SK-N-SH (cell line): ENCODE measurements at regions not wholly inside any gene's neighbourhood (a gene's known extent, or its start where the extent isn't known, plus 50 kb on each side); places are given as distances from the start of the nearest gene placed in this dataset.

ENCODE experiments used
- CTCF ChIA-PET: fragments of 300-600, 350-600 bp; formaldehyde crosslinking; extraction: SDS; loops from one replicate; lab custom pipeline; 2021; lab: Yijun Ruan, JAX
- POLR2A ChIA-PET: fragments of 350-600 bp; sonication (Branson Sonifier 250); formaldehyde crosslinking; extraction: SDS; loops from one replicate; lab custom pipeline; 2020; ENCODE audit warnings: antibody characterized with exemption, inconsistent platforms; lab: Yijun Ruan, JAX
- DNase-seq: peaks from one replicate; pipeline ENCODE4 v3.0.0; 2012
- H2AFZ ChIP-seq: fragments of 200-600 bp; sonication (generic); 2 replicates; pipeline ENCODE4 v1.8.1; 2016; ENCODE audit warnings: antibody characterized with exemption, mild to moderate bottlenecking, low read depth
- H3F3A ChIP-seq: fragments of 200-600 bp; sonication (generic); replicated peaks from 2 replicates; pipeline ENCODE3; 2016; ENCODE audit warnings: antibody characterized with exemption, mild to moderate bottlenecking; ENCODE audit not compliant: insufficient read depth
- H3K27ac ChIP-seq, 2 experiments: fragments of 200-500 bp in 1 of 2; fragments of 200-600 bp in 1 of 2; sonication (Bioruptor generic) in 1 of 2; sonication (generic), shearing (Covaris generic) in 1 of 2; 2 replicates each; pipeline versions ENCODE4 v1.5.1 to v1.6.1; 2014 to 2016; ENCODE audit warnings: low read depth in 2 of 2, inconsistent platforms in 1 of 2, low read length in 1 of 2, mild to moderate bottlenecking in 1 of 2, mixed read lengths in 1 of 2
- H3K27me3 ChIP-seq: fragments of 200-600 bp; sonication (generic), shearing (Covaris generic); 2 replicates; pipeline ENCODE4 v1.6.1; 2016; ENCODE audit warnings: mixed run types; ENCODE audit not compliant: insufficient read depth
- H3K36me3 ChIP-seq, 2 experiments: fragments of 200-500 bp in 1 of 2; fragments of 200-600 bp in 1 of 2; sonication (Bioruptor generic) in 1 of 2; sonication (generic) in 1 of 2; replicated peaks in 1 of 2; 2 replicates each; pipeline versions ENCODE3 to v1.5.1; 2014 to 2016; ENCODE audit warnings: low read length in 1 of 2, mild to moderate bottlenecking in 1 of 2; ENCODE audit not compliant: insufficient read depth in 2 of 2, control insufficient read depth in 1 of 2
- H3K4me1 ChIP-seq, 2 experiments: fragments of 200-500 bp in 1 of 2; fragments of 200-600 bp in 1 of 2; sonication (Bioruptor generic) in 1 of 2; sonication (generic), shearing (Covaris generic) in 1 of 2; 2 replicates each; pipeline versions ENCODE4 v1.5.1 to v1.6.1; 2014 to 2016; ENCODE audit warnings: low read depth in 1 of 2, low read length in 1 of 2, mixed run types in 1 of 2; ENCODE audit not compliant: insufficient read depth in 2 of 2, control insufficient read depth in 1 of 2
- H3K4me2 ChIP-seq: fragments of 200-600 bp; sonication (generic), shearing (Covaris generic); 2 replicates; pipeline ENCODE4 v1.6.1; 2017; ENCODE audit warnings: mixed run types
- H3K4me3 ChIP-seq, 2 experiments: fragments of 200-500 bp in 1 of 2; fragments of 200-600 bp in 1 of 2; sonication (Bioruptor generic) in 1 of 2; sonication (generic), shearing (Covaris generic) in 1 of 2; 2 replicates each; pipeline versions ENCODE4 v1.5.1 to v1.8.1; 2014 to 2016; ENCODE audit warnings: low read depth in 2 of 2, inconsistent platforms in 1 of 2, low read length in 1 of 2, mild to moderate bottlenecking in 1 of 2, mixed read lengths in 1 of 2, moderate library complexity in 1 of 2
- H3K79me2 ChIP-seq: fragments of 200-600 bp; sonication (generic); 2 replicates; pipeline ENCODE4 v1.8.1; 2017; ENCODE audit warnings: mild to moderate bottlenecking; ENCODE audit not compliant: insufficient read depth
- H3K9ac ChIP-seq: fragments of 200-600 bp; sonication (generic); 2 replicates; pipeline ENCODE4 v1.6.1; 2017; ENCODE audit warnings: mixed run types
- H3K9me2 ChIP-seq: fragments of 200-600 bp; sonication (generic); 2 replicates; pipeline ENCODE4 v1.6.1; 2017; ENCODE audit warnings: mixed run types
- H3K9me3 ChIP-seq: fragments of 200-600 bp; sonication (generic); 2 replicates; pipeline ENCODE4 v1.6.1; 2017; ENCODE audit warnings: mixed run types, mild to moderate bottlenecking, moderate library complexity
- H4K20me1 ChIP-seq: fragments of 200-600 bp; sonication (generic); 2 replicates; pipeline ENCODE4 v1.6.1; 2017; ENCODE audit warnings: mild to moderate bottlenecking, mixed run types; ENCODE audit not compliant: insufficient read depth
- ELF1 ChIP-seq: IDR thresholded peaks from 2 replicates; pipeline ENCODE4 v1.4.0; 2012
- EP300 ChIP-seq, 2 experiments: IDR thresholded peaks; 2 replicates each; pipeline versions ENCODE4 v1.4.0 to v1.6.1; 2012; ENCODE audit warnings: borderline replicate concordance in 1 of 2, low read depth in 1 of 2, low read length in 1 of 2
- FOSL2 ChIP-seq: IDR thresholded peaks from 2 replicates; pipeline ENCODE4 v1.4.0; 2012; ENCODE audit warnings: low read depth, mild to moderate bottlenecking, moderate library complexity, borderline replicate concordance
- FOXJ3 ChIP-seq: sonication (generic); formaldehyde crosslinking; IDR thresholded peaks from 2 replicates; pipeline ENCODE4 v1.5.1; 2020; ENCODE audit warnings: mild to moderate bottlenecking, missing genetic modification reagents
- FOXM1 ChIP-seq: IDR thresholded peaks from 2 replicates; pipeline ENCODE4 v1.4.0; 2012; ENCODE audit warnings: low read depth, mild to moderate bottlenecking
- JUND ChIP-seq: IDR thresholded peaks from 2 replicates; pipeline ENCODE4 v1.4.0; 2012
- MEF2A ChIP-seq: IDR thresholded peaks from 2 replicates; pipeline ENCODE4 v1.4.0; 2012; ENCODE audit warnings: low read depth, borderline replicate concordance
- SMC3 ChIP-seq: IDR thresholded peaks from 2 replicates; pipeline ENCODE4 v1.6.1; 2012; ENCODE audit warnings: low read depth, low read length, improper control_type of control experiment
- TAF1 ChIP-seq: IDR thresholded peaks from 2 replicates; pipeline ENCODE4 v1.6.1; 2012; ENCODE audit warnings: low read depth, mild to moderate bottlenecking, low read length, moderate library complexity, borderline replicate concordance
- USF1 ChIP-seq: IDR thresholded peaks from 2 replicates; pipeline ENCODE4 v1.4.0; 2012; ENCODE audit warnings: low read depth, borderline replicate concordance
- YY1 ChIP-seq: IDR thresholded peaks from 2 replicates; pipeline ENCODE4 v1.4.0; 2012; ENCODE audit warnings: low read depth, mild to moderate bottlenecking
- WGBS: methylation state at CpG from one replicate; pipeline ENCODE4 v1.1.6; 2017; ENCODE audit warnings: low lambda C conversion rate; 5-methylcytosine and 5-hydroxymethylcytosine counted together
- TF ChIP-seq, protein P1 (sequence below): IDR thresholded peaks from 2 replicates; pipeline ENCODE4 v1.4.0; 2012; ENCODE audit warnings: low read depth

GRCh38 chr10:20508921-20509320 is 388.2 kb downstream of the NEBL start:
- ChIA-PET CTCF (no interaction called here), POLR2A (no interaction called here)
- Histone ChIP-seq H3K9me2 (no peaks in the 10 kb centered on the region), H2AFZ (no peak overlapping the region), H3K9me3 (no peaks in the 10 kb centered on the region), H3K4me2 (no peak overlapping the region), H3K9ac (no peak overlapping the region), H3F3A (no peaks in the 10 kb centered on the region), H3K27ac (no peak overlapping the region), H3K4me3 (no peak overlapping the region), H4K20me1 (no peaks in the 10 kb centered on the region), H3K27me3 (no peaks in the 10 kb centered on the region), H3K79me2 (no peaks in the 10 kb centered on the region), H3K4me1 (no peaks in the 10 kb centered on the region), H3K36me3 (no peaks in the 10 kb centered on the region)
- DNase-seq: no peak
- TF ChIP-seq FOSL2 (no peak), USF1 (no peak)

DNA sequence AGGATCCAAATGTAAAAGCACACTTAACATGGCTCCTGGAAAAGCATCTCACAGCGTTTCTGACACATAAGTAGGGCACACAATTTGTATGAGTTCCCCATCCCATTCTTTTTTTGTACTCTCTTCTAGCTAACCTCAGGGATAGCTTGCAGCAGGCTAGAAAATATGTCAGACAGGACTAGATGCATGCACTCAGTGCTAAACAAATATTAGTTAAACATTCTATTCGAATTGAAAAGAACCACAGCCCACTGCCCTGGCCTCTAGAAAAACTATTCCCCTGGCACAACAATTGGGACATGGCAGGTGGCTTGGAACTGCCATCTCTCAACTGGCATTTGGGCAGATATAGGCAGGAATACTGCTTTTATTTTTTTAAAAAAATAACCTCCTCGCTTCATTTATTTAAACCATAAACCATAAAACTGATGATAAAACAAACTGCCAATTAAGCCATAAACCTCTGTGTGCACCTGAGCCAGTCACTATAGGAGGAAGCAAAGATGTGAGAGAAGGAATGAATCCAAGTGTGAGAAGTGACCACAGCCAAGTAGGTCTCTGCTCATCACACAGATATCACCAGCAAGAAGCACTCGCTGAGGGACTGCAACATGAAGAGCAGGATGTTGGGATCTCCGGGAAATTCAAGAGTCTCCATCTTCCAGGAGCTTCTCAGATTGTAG is 394.1 kb downstream of the NEBL start:
- no peak for DNase-seq
- Histone ChIP-seq H3K4me3 (no peak overlapping the region), H3K4me2 (no peak overlapping the region), H2AFZ (no peak overlapping the region), H3K9me2 (no peaks in the 10 kb centered on the region), H3K27me3 (no peaks in the 10 kb centered on the region), H3K27ac (no peak overlapping the region), H3K9me3 (no peaks in the 10 kb centered on the region), H4K20me1 (no peaks in the 10 kb centered on the region), H3F3A (no peaks in the 10 kb centered on the region), H3K4me1 (no peaks in the 10 kb centered on the region), H3K79me2 (no peaks in the 10 kb centered on the region), H3K9ac (no peak overlapping the region), H3K36me3 (no peaks in the 10 kb centered on the region)
- TF ChIP-seq YY1 (no peak), EP300 (IDR thresholded peaks at IDR 0.05; ENCODE audit: borderline replicate concordance in 1 of 2, low read depth in 1 of 2, low read length in 1 of 2) (no peak), SMC3 (no peak), JUND (no peak), FOXJ3 (CRISPR knock-in tag) (no peak), MEF2A (no peak), FOXM1 (no peak), TAF1 (no peak), ELF1 (no peak), USF1 (no peak)
- TF ChIP-seq, protein P1, sequence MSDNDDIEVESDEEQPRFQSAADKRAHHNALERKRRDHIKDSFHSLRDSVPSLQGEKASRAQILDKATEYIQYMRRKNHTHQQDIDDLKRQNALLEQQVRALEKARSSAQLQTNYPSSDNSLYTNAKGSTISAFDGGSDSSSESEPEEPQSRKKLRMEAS: no peak
- CTCF ChIA-PET: no interaction called here
- 9% methylated on average over 5 of the region's 5 CpGs for WGBS
- POLR2A ChIA-PET: no interaction called here
